Tibial nerve (tissue), 4 donors: ENCODE measurements at regions not wholly inside any gene's neighbourhood (a gene's known extent, or its start where the extent isn't known, plus 50 kb on each side); places are given as distances from the start of the nearest gene placed in this dataset.

Experiments used
- DNase-seq, 2 donors: peaks; one replicate each; pipeline ENCODE4 v3.0.0-alpha.2; 2019; ENCODE audit warnings: low spot score in 2 of 2
- H3K27ac ChIP-seq, 4 donors: fragments of 200-600 bp; sonication (generic) in 3 of 4; one replicate each; pipeline ENCODE4 v1.5.1; 2017 to 2019; ENCODE audit warnings: mild to moderate bottlenecking in 1 of 4
- H3K27me3 ChIP-seq, 2 donors: fragments of 200-600 bp; sonication (generic) in 1 of 2; one replicate each; pipeline versions ENCODE4 v1.5.1 to v1.6.0; 2017 to 2019
- H3K36me3 ChIP-seq, 3 donors: fragments of 200-600 bp; sonication (generic); one replicate each; pipeline ENCODE4 v1.5.1; 2018 to 2019
- H3K4me1 ChIP-seq, 4 donors: fragments of 200-600 bp; sonication (generic) in 3 of 4; one replicate each; pipeline ENCODE4 v1.5.1; 2017 to 2019
- H3K4me3 ChIP-seq, 4 donors: fragments of 200-600 bp; sonication (generic) in 3 of 4; one replicate each; pipeline ENCODE4 v1.5.1; 2017 to 2019; ENCODE audit warnings: mild to moderate bottlenecking in 1 of 4, moderate library complexity in 1 of 4
- H3K9me3 ChIP-seq, 4 donors: fragments of 200-600 bp; sonication (generic) in 3 of 4; one replicate each; pipeline ENCODE4 v1.5.1; 2017 to 2019
- EP300 ChIP-seq, 2 donors: sonication (generic); formaldehyde crosslinking; IDR thresholded peaks; one replicate each; pipeline ENCODE4 v1.6.1; 2017; ENCODE audit warnings: antibody characterized with exemption in 2 of 2, mild to moderate bottlenecking in 1 of 2
- POLR2A ChIP-seq, 2 donors: fragments of 450-650 bp; IDR thresholded peaks; one replicate each; pipeline ENCODE4 v1.6.1; 2017; ENCODE audit warnings: antibody characterized with exemption in 2 of 2, mild to moderate bottlenecking in 2 of 2, moderate library complexity in 2 of 2
- WGBS, 2 donors: methylation state at CpG; one replicate each; pipeline ENCODE4 v1.1.5; 2018; 5-methylcytosine and 5-hydroxymethylcytosine counted together
- TF ChIP-seq, protein P1 (sequence below), 5 experiments: fragments of 200-600 bp in 3 of 5; fragments of 450-650 bp in 2 of 5; sonication (generic) in 3 of 5; IDR thresholded peaks; one replicate each; pipeline ENCODE4 v1.5.1; 2016 to 2019; ENCODE audit warnings: antibody characterized with exemption in 5 of 5, mild to moderate bottlenecking in 3 of 5, moderate library complexity in 2 of 5

DNA sequence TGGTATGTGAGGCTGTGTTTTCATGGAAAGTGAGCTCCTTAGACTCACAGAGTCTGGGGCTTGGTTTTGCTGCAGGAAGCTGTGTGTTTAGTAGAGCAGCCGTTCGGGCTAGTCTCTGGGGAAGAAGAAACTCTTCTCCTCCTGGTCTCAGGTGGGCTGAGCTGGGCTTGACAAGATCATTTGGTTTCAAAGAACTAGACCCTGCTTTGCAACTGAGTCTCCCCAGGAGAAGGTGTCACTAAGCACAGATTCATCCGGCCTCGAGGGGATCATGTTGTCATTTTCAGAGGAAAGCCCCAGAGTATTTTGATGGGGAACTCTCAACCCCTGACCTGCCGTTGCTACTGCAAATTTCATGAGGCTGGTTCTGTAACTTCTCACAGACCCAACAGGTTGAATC is 188.5 kb downstream of the FAM43A start:
- Histone ChIP-seq H3K9me3 (peaks cover 0 to 6% (median 0%) of the 10 kb centered on the region in 4 donors), H3K4me1 (peaks cover 0 to 49% (median 19%) of the 10 kb centered on the region in 4 donors), H3K27ac (no peak overlapping the region), H3K27me3 (no peaks in the 10 kb centered on the region), H3K4me3 (no peak overlapping the region), H3K36me3 (no peaks in the 10 kb centered on the region)
- no peak for TF ChIP-seq POLR2A (IDR thresholded peaks at IDR 0.05)
- no peak for TF ChIP-seq EP300 (IDR thresholded peaks at IDR 0.05)
- TF ChIP-seq, protein P1, sequence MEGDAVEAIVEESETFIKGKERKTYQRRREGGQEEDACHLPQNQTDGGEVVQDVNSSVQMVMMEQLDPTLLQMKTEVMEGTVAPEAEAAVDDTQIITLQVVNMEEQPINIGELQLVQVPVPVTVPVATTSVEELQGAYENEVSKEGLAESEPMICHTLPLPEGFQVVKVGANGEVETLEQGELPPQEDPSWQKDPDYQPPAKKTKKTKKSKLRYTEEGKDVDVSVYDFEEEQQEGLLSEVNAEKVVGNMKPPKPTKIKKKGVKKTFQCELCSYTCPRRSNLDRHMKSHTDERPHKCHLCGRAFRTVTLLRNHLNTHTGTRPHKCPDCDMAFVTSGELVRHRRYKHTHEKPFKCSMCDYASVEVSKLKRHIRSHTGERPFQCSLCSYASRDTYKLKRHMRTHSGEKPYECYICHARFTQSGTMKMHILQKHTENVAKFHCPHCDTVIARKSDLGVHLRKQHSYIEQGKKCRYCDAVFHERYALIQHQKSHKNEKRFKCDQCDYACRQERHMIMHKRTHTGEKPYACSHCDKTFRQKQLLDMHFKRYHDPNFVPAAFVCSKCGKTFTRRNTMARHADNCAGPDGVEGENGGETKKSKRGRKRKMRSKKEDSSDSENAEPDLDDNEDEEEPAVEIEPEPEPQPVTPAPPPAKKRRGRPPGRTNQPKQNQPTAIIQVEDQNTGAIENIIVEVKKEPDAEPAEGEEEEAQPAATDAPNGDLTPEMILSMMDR (IDR thresholded peaks at IDR 0.05), result no peak
- 83 to 93% methylated on average over 5 of the region's 5 CpGs for WGBS, 2 donors
- DNase-seq, result no peak

DNA sequence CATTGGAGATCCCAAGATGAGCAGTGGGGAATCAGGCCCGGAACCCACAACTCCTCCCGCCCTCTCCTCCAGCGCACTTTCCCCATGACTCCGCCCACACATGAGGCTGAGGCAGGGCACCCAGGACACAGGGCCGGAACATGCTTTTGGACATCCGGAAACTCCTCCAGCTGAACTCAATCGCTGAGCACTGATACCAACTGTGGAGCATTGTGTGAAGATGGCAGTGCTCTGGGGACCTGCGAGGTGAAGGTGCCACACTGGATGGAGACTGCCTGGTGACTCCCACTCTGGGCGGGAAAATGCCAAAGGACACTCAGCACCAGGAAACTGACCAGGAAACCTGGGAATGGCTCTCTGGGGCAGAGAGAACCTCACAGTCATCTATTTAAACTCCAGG is 189.1 kb downstream of the FAM43A start:
- peaks cover 0 to 55% (median 21%) of the 10 kb centered on the region in 4 donors for H3K4me1 ChIP-seq
- 93 to 97% methylated on average over 8 to 9 of the region's 9 CpGs for WGBS, 2 donors
- no peaks in the 10 kb centered on the region for H3K36me3 ChIP-seq
- H3K27me3 ChIP-seq, result no peaks in the 10 kb centered on the region
- no peak overlapping the region for H3K4me3 ChIP-seq
- no peak for DNase-seq
- peaks cover 0 to 6% (median 0%) of the 10 kb centered on the region in 4 donors for H3K9me3 ChIP-seq
- TF ChIP-seq, protein P1 (IDR thresholded peaks at IDR 0.05), result no peak
- TF ChIP-seq POLR2A (IDR thresholded peaks at IDR 0.05), result no peak
- TF ChIP-seq EP300 (IDR thresholded peaks at IDR 0.05), result no peak
- H3K27ac ChIP-seq, result no peak overlapping the region

DNA sequence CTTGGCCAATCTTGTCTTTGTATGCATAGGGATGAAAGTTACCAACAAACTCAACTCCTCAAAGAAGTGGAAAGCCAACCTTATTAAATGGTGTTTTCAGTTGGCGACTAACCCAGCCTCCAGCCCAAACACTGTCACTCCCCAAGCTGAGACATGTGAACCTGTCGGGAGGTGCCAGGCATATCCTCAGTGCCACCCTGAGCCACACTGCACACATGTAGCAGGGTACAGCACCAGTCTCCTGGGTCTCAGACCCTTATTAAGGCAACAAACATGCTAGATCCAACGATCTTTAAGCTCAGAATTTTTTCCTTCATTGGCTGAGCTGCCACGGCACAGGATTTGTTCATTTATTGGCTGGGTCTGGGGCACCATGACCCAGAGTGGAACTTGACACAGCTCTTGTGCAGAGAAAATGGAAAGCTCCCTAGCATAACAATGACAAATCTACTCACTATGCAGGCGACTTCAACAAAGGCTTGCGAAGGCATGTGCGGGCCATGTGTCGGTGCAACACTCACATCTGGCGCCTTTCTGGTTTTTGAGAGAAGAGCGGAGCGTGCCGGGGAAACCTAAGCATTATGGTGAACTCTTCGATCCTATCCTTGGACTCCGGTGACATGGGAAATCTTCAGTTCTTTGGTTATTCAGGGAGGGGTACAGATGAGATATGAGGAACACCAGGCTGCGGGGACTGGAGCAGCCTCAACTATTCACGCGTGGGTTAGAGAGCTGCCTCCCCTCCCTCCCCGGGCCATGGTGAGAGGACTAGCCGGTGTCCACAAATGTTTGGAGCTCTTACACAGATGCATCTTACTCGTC is 190.1 kb downstream of the FAM43A start:
- Histone ChIP-seq H3K36me3 (no peaks in the 10 kb centered on the region), H3K27me3 (no peaks in the 10 kb centered on the region), H3K4me1 (peaks cover 0 to 61% (median 27%) of the 10 kb centered on the region in 4 donors), H3K27ac (no peak overlapping the region), H3K9me3 (no peaks in the 10 kb centered on the region), H3K4me3 (no peak overlapping the region)
- WGBS, 2 donors, result 88 to 92% methylated on average over 20 of the region's 20 CpGs
- DNase-seq, result no peak
- TF ChIP-seq POLR2A (IDR thresholded peaks at IDR 0.05) (no peak), EP300 (IDR thresholded peaks at IDR 0.05) (no peak)
- TF ChIP-seq, protein P1 (IDR thresholded peaks at IDR 0.05), result no peak

DNA sequence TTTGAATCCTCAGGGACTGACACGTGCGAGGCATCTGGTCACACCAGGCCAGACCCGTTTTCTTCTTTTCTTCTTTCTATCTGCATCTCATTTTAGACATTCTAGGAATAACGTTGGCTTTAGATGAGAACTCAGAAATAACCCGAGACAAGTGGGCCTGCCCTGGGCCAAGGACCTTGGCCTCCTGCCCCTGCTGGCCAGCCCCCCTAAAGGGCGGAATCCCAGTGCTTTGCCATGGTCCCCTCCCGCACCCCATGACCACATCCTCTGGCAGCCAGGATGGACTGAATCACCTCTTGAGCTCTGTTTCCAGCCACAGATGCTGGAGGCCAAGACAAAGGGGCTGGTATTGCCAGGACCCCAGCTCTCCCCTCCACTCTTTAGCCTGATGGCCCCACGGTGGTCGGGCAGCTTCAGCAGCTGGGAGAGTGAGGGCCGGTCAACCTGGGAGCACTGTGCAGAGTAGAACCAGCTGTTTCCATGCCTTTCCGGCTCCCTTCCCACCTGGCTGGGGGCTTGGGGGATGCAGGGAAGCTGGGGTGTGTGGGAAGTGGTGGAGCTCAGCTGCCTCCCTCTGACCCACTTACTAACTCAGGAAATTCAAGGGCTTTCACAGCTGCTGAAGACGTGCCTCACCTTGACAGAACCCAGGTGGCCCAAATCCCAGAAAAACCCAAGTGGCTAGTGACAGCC is 190.9 kb downstream of the FAM43A start:
- Histone ChIP-seq H3K27me3 (no peaks in the 10 kb centered on the region), H3K4me3 (no peak overlapping the region), H3K36me3 (no peaks in the 10 kb centered on the region), H3K4me1 (peaks cover 0 to 60% (median 24%) of the 10 kb centered on the region in 4 donors), H3K9me3 (no peaks in the 10 kb centered on the region), H3K27ac (no peak overlapping the region)
- DNase-seq, result no peak
- TF ChIP-seq EP300 (IDR thresholded peaks at IDR 0.05) (no peak), POLR2A (IDR thresholded peaks at IDR 0.05) (no peak)
- TF ChIP-seq, protein P1 (IDR thresholded peaks at IDR 0.05), result no peak
- WGBS, 2 donors, result 61 to 70% methylated on average over 11 to 12 of the region's 12 CpGs
